ENCODE measurements at regions not wholly inside any gene's neighbourhood (a gene's known extent, or its start where the extent isn't known, plus 50 kb on each side); places are given as distances from the start of the nearest gene placed in this dataset.

DNA sequence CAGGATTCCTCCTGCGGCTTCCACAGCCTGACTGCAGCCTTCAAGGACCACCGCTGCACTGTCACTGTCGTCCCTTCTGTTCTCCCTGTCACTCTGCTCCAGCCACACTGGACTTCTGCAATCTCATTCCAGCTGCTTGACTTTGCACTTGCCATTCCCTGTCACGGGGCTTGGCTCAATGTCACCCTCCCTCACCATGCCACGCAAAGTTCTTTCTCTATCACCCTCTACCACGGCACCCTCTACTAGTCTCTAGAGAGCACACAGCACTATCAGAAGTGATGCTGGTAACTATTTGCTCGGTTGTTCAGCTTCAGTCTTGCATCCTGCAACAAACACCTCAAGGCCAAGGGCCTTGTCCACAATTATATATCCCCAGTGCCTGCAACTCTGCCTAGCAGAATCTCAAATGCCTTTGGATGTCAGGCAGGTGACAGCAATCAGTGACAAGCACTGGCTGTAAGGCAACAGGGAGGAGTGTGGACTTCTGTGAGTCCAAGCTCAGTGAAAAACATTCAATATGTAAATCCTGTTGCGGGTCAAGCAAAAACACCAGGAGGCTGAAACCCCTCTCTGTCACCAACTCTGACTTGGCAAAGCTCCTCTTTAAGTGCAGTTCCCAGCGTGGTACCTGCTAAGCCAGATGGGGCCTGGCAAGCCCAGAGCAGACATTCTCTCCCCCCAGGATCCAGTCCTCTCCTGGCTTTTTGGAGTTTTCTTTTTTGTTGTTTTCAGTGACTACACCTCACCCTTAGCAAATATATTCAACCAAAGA lies 259.9 kb downstream of the FGFR2 start:
- H3K9ac ChIP-seq (ENCODE audit: control insufficient read depth, extremely low read depth, insufficient read depth, low read length): no peak overlapping the region
- H2AFZ ChIP-seq (ENCODE audit: control insufficient read depth, low read length): no peak overlapping the region
- peaks cover 12% of the 10 kb centered on the region for H3K4me1 ChIP-seq (ENCODE audit: control insufficient read depth, extremely low read depth, insufficient read depth, low read length)
- no peaks in the 10 kb centered on the region for H3K36me3 ChIP-seq (ENCODE audit: control insufficient read depth in 2 of 2, extremely low read depth in 1 of 2, insufficient read depth in 2 of 2, low read length in 2 of 2)
- no peak for TF ChIP-seq EZH2 (IDR thresholded peaks at IDR 0.05; ENCODE audit: low read length)
- TF ChIP-seq, protein P1, sequence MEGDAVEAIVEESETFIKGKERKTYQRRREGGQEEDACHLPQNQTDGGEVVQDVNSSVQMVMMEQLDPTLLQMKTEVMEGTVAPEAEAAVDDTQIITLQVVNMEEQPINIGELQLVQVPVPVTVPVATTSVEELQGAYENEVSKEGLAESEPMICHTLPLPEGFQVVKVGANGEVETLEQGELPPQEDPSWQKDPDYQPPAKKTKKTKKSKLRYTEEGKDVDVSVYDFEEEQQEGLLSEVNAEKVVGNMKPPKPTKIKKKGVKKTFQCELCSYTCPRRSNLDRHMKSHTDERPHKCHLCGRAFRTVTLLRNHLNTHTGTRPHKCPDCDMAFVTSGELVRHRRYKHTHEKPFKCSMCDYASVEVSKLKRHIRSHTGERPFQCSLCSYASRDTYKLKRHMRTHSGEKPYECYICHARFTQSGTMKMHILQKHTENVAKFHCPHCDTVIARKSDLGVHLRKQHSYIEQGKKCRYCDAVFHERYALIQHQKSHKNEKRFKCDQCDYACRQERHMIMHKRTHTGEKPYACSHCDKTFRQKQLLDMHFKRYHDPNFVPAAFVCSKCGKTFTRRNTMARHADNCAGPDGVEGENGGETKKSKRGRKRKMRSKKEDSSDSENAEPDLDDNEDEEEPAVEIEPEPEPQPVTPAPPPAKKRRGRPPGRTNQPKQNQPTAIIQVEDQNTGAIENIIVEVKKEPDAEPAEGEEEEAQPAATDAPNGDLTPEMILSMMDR (optimal IDR thresholded peaks at IDR 0.05 in 1 of 3, IDR thresholded peaks at IDR 0.05 in 1 of 3, conservative IDR thresholded peaks at IDR 0.05 in 1 of 3; ENCODE audit: extremely low read depth in 1 of 3, insufficient read depth in 2 of 3, low read length in 3 of 3): no peak
- no peak for DNase-seq (ENCODE audit: low read depth, low spot score)
- dilution Hi-C loops (cut with MboI; ENCODE audit: extremely low pct_ligation_motif_present, low sequenced_read_pairs): no loop called here
- H3K4me2 ChIP-seq (ENCODE audit: control insufficient read depth, extremely low read depth, insufficient read depth, low read depth, low read length): no peak overlapping the region
- no peaks in the 10 kb centered on the region for H3K27me3 ChIP-seq (ENCODE audit: control insufficient read depth, extremely low read depth, insufficient read depth, low read length)
- H3K79me2 ChIP-seq (ENCODE audit: control insufficient read depth, insufficient read depth, low read length): no peaks in the 10 kb centered on the region
- no peak overlapping the region for H3K27ac ChIP-seq (ENCODE audit: control insufficient read depth, insufficient read depth, low read length)
- H3K9me3 ChIP-seq (ENCODE audit: control insufficient read depth, low read depth, low read length): no peaks in the 10 kb centered on the region
- no peaks in the 10 kb centered on the region for H4K20me1 ChIP-seq (ENCODE audit: control insufficient read depth, extremely low read depth, insufficient read depth, low read length)
- FAIRE-seq: no peak
- no peaks in the 10 kb centered on the region for H3K9me1 ChIP-seq (ENCODE audit: control insufficient read depth, extremely low read depth, insufficient read depth, low read length)
- no peak overlapping the region for H3K4me3 ChIP-seq (ENCODE audit: control insufficient read depth in 2 of 3, extremely low read depth in 1 of 3, insufficient read depth in 2 of 3, low read depth in 1 of 3, low read length in 3 of 3)

GRCh38 chr10:121339114-121339513 lies 259.1 kb downstream of the FGFR2 start:
- Histone ChIP-seq H3K79me2 (ENCODE audit: control insufficient read depth, insufficient read depth, low read length) (no peaks in the 10 kb centered on the region), H3K4me2 (ENCODE audit: control insufficient read depth, extremely low read depth, insufficient read depth, low read depth, low read length) (no peak overlapping the region), H3K9ac (ENCODE audit: control insufficient read depth, extremely low read depth, insufficient read depth, low read length) (no peak overlapping the region), H4K20me1 (ENCODE audit: control insufficient read depth, extremely low read depth, insufficient read depth, low read length) (no peaks in the 10 kb centered on the region), H3K36me3 (ENCODE audit: control insufficient read depth in 2 of 2, extremely low read depth in 1 of 2, insufficient read depth in 2 of 2, low read length in 2 of 2) (no peaks in the 10 kb centered on the region), H3K4me3 (ENCODE audit: control insufficient read depth in 2 of 3, extremely low read depth in 1 of 3, insufficient read depth in 2 of 3, low read depth in 1 of 3, low read length in 3 of 3) (no peak overlapping the region), H3K9me1 (ENCODE audit: control insufficient read depth, extremely low read depth, insufficient read depth, low read length) (no peaks in the 10 kb centered on the region), H2AFZ (ENCODE audit: control insufficient read depth, low read length) (no peak overlapping the region), H3K4me1 (ENCODE audit: control insufficient read depth, extremely low read depth, insufficient read depth, low read length) (peaks cover 6% of the 10 kb centered on the region), H3K27ac (ENCODE audit: control insufficient read depth, insufficient read depth, low read length) (no peak overlapping the region), H3K9me3 (ENCODE audit: control insufficient read depth, low read depth, low read length) (no peaks in the 10 kb centered on the region), H3K27me3 (ENCODE audit: control insufficient read depth, extremely low read depth, insufficient read depth, low read length) (no peaks in the 10 kb centered on the region)
- dilution Hi-C loops (cut with MboI; ENCODE audit: extremely low pct_ligation_motif_present, low sequenced_read_pairs): no loop called here
- DNase-seq (ENCODE audit: low read depth, low spot score): no peak
- no peak for FAIRE-seq
- TF ChIP-seq EZH2 (IDR thresholded peaks at IDR 0.05; ENCODE audit: low read length): no peak
- TF ChIP-seq, protein P1 (optimal IDR thresholded peaks at IDR 0.05 in 1 of 3, IDR thresholded peaks at IDR 0.05 in 1 of 3, conservative IDR thresholded peaks at IDR 0.05 in 1 of 3; ENCODE audit: extremely low read depth in 1 of 3, insufficient read depth in 2 of 3, low read length in 3 of 3): no peak
